ENCODE measurements at regions not wholly inside any gene's neighbourhood (a gene's known extent, or its start where the extent isn't known, plus 50 kb on each side); places are given as distances from the start of the nearest gene placed in this dataset.

DNA sequence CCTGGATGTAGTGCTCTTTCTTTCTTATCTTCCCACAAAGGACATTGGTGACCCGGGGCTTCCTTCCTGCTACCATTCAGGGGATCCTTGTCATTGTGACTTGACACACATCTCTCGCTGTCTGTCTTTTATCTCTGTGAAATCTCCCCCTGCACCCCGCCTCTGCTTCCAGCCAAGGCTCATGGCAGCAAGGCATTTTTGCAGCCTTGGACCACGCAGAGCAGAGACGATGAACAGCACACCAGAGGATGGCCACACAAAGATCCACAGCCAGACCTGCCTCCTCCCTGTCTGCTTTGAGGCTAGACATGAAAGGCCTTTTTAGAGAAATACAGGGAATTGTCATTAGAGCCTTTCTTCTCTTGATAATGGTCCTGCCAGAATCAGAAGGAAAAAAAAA is 549.1 kb downstream of the CDK5RAP2 start:
- WGBS, 5 donors = 13 to 28% (median 18%) methylated on average over 5 of the region's 5 CpGs

DNA sequence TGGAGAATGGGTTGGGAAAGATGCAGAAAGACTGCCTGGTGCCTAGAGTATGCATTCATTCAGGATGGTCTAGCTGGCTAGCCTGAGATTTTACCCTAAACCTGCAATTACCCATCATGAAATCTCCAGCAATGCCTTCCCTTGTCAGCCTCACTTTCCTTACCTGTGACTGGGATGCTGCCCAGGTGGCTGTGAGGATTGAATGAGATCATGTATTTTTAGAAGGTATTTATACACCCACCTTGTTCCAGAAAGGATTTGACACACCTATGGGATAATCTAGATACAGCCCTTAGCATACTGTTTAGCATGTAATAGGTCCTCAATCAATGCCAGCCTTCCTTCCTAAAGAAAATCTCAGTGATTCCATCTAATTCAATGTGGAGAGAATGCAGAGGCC is 561.4 kb downstream of the CDK5RAP2 start:
- intact Hi-C loops (cut with DNase I; ENCODE audit: low total_unique reads) = no loop called here
- no peak for TF ChIP-seq POLR2AphosphoS5 (IDR thresholded peaks at IDR 0.05)
- TF ChIP-seq, protein P1, sequence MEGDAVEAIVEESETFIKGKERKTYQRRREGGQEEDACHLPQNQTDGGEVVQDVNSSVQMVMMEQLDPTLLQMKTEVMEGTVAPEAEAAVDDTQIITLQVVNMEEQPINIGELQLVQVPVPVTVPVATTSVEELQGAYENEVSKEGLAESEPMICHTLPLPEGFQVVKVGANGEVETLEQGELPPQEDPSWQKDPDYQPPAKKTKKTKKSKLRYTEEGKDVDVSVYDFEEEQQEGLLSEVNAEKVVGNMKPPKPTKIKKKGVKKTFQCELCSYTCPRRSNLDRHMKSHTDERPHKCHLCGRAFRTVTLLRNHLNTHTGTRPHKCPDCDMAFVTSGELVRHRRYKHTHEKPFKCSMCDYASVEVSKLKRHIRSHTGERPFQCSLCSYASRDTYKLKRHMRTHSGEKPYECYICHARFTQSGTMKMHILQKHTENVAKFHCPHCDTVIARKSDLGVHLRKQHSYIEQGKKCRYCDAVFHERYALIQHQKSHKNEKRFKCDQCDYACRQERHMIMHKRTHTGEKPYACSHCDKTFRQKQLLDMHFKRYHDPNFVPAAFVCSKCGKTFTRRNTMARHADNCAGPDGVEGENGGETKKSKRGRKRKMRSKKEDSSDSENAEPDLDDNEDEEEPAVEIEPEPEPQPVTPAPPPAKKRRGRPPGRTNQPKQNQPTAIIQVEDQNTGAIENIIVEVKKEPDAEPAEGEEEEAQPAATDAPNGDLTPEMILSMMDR (IDR thresholded peaks at IDR 0.05 in 8 of 11, conservative IDR thresholded peaks at IDR 0.05 in 3 of 11) = no peak
- TF ChIP-seq POLR2A (IDR thresholded peaks at IDR 0.05) = no peak
- DNase-seq = no peak
- Histone ChIP-seq H3K27ac (no peak overlapping the region), H3K4me3 (no peak overlapping the region), H3K4me1 (no peaks in the 10 kb centered on the region), H3K27me3 (replicated peaks in 1 of 7) (no peaks in the 10 kb centered on the region), H3K36me3 (no peaks in the 10 kb centered on the region), H3K9me3 (peaks cover 0 to 3% (median 0%) of the 10 kb centered on the region in 8 donors)

More for the DNA sequence above, 549.1 kb downstream of the CDK5RAP2 start:
- TF ChIP-seq POLR2A (IDR thresholded peaks at IDR 0.05) (no peak), POLR2AphosphoS5 (IDR thresholded peaks at IDR 0.05) (no peak)
- TF ChIP-seq, protein P1 (IDR thresholded peaks at IDR 0.05 in 8 of 11, conservative IDR thresholded peaks at IDR 0.05 in 3 of 11) = no peak
- intact Hi-C loops (cut with DNase I; ENCODE audit: low total_unique reads) = no loop called here
- H3K4me1 ChIP-seq = no peaks in the 10 kb centered on the region
- H3K9me3 ChIP-seq = no peaks in the 10 kb centered on the region
- no peak overlapping the region for H3K27ac ChIP-seq
- no peaks in the 10 kb centered on the region for H3K27me3 ChIP-seq (replicated peaks in 1 of 7)
- no peak overlapping the region for H3K4me3 ChIP-seq
- DNase-seq = no peak
- H3K36me3 ChIP-seq = no peaks in the 10 kb centered on the region

DNA sequence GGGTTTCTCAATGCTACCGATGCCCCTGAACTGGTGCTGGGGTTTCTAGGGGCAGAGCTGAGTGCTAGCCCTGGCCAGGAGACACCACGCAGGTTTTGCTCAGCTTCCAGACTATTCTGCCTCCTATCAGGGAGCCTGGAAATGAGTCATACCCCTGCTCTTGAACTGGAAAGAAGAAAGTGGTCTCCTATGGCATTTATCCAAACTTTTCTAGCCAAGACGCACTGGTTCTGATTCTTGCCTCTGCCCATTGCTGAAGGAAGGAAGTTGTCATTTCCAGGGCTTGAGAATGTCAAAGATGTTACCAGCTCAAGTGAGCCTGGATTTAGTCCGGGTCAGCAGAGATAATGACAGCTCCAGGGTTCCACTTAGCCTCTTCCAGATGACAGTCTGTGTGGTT is 561.9 kb downstream of the CDK5RAP2 start:
- Histone ChIP-seq H3K27ac (no peak overlapping the region), H3K36me3 (no peaks in the 10 kb centered on the region), H3K4me3 (no peak overlapping the region), H3K4me1 (no peaks in the 10 kb centered on the region), H3K27me3 (replicated peaks in 1 of 7) (no peaks in the 10 kb centered on the region), H3K9me3 (peaks cover 0 to 3% (median 0%) of the 10 kb centered on the region in 8 donors)
- 53 to 64% (median 57%) methylated on average over 2 to 4 of the region's 4 CpGs for WGBS, 5 donors
- TF ChIP-seq, protein P1 (IDR thresholded peaks at IDR 0.05 in 8 of 11, conservative IDR thresholded peaks at IDR 0.05 in 3 of 11) = no peak
- no peak for TF ChIP-seq POLR2A (IDR thresholded peaks at IDR 0.05)
- DNase-seq = no peak
- intact Hi-C loops (cut with DNase I; ENCODE audit: low total_unique reads) = no loop called here

DNA sequence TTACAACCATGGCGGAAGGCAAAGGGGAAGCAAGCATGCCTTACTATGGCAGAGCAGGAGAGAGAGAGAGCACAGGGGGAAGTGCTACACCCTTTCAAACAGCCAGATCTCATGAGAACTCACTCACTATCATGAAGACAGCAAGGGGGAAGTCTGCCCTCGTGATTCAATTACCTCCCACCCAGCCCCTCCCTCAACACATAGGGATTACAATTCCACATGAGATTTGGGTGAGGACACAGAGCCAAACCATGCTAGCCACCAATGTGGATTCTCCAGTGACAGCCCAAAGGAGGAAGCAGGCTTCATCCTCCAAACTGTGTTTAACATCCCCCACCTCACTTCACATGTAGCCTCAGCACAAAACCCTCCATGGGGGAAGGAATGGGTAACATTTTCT is 563.7 kb downstream of the CDK5RAP2 start:
- Histone ChIP-seq H3K4me1 (no peaks in the 10 kb centered on the region), H3K4me3 (no peak overlapping the region), H3K27ac (no peak overlapping the region), H3K9me3 (peaks cover 0 to 3% (median 0%) of the 10 kb centered on the region in 8 donors), H3K36me3 (no peaks in the 10 kb centered on the region), H3K27me3 (replicated peaks in 1 of 7) (peaks cover 0 to 6% (median 0%) of the 10 kb centered on the region in 7 donors)
- 20 to 34% (median 25%) methylated on average over 2 of the region's 2 CpGs for WGBS, 5 donors
- TF ChIP-seq, protein P1 (IDR thresholded peaks at IDR 0.05 in 8 of 11, conservative IDR thresholded peaks at IDR 0.05 in 3 of 11) = no peak
- TF ChIP-seq POLR2A (IDR thresholded peaks at IDR 0.05) (no peak), POLR2AphosphoS5 (IDR thresholded peaks at IDR 0.05) (no peak)
- no peak for DNase-seq
- intact Hi-C loops (cut with DNase I; ENCODE audit: low total_unique reads) = no loop called here

Data from spleen (tissue), 11 donors.